Right renal cortex interstitium (tissue), 3 donors: ENCODE measurements at regions not wholly inside any gene's neighbourhood (a gene's known extent, or its start where the extent isn't known, plus 50 kb on each side); places are given as distances from the start of the nearest gene placed in this dataset.

Source experiments
- DNase-seq, 3 donors: peaks; one replicate each; pipeline ENCODE4 v3.0.0-alpha.2; 2013; ENCODE audit warnings: low read depth in 3 of 3, low spot score in 2 of 3

DNA sequence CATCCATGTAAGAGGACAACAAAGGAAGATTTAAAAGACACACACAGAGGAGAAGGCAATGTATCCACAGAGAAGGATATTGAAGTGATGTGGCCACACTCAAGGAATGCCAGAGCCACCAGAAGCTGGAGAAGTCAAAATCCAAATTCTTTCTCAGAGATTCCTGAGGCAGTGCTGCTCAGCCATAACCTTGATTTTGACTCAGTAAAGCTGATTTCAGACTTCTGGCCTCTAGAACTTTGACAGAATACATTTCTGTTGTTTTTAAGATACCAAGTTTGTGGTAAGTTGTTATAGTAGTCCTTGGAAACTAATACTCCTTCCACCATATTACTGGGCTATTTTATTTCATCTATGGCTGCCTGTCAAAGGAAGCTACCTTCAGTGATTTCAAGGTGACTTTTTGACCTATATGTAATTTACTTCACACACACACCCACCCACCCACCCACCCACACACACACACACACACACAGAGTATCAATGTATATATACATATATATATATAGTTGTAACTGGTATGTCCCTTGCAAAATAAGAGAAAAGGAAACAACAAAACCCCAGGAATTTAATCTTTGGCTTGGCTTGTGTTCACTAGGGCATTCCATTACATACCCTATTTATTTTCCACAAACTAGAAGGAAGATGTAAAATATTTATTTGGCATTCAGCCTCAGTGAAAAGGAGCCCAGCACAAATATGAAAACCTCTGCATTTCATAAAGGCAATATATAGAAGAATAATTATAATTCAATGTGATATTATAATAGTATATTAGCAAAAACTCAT is 142.1 kb upstream of the PTGFR start:
- no peak for DNase-seq

DNA sequence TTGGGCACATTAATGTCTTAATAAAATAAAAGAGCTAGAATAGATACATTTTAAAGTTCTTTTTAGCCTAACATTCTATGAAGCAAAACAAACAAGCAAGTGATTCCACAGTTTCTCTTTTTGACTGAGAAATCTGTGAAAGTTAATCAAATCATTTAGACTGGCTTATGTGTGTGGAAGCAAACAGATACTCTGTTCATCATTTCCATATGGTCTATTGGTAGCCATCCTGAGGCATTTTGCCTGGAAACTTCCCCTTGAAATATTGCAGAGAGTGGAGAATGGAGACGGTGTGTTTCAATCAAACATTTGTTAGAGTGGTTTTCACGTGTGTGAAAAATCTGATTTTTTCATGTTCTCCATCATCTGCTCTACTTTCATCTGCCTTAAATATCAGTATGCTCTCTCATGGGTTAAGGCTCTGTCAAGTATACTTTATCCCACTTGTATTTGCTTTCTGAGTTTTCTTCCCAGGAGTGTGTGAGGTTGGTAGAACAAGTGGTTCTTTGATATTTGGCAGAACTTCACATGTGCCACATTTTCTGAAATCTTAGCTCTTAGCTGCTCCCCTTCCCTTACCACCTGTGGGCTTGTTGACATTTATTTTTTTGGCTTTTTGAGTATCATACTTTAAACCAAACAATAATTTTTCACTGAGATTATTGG is 139.1 kb upstream of the PTGFR start:
- DNase-seq = no peak

DNA sequence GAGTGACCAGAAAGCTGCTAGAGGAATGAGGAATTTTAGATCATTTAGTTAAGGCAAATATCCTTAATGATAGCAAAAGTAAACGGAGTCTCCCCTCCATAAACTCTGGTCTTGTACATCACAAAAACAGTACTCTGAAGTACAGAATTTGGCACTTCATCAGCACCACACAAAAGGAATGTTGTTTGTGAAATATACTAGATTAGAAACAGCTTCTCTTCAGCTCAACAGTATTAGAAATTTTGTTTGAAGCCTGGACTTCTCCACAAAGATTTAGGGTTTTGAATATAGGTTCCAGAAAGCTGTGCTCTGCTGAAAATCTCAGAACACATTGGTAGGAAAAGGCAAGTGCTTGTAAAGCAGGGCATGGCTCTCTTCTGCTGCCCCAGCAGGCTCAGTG is 135.1 kb upstream of the PTGFR start:
- DNase-seq = no peak

DNA sequence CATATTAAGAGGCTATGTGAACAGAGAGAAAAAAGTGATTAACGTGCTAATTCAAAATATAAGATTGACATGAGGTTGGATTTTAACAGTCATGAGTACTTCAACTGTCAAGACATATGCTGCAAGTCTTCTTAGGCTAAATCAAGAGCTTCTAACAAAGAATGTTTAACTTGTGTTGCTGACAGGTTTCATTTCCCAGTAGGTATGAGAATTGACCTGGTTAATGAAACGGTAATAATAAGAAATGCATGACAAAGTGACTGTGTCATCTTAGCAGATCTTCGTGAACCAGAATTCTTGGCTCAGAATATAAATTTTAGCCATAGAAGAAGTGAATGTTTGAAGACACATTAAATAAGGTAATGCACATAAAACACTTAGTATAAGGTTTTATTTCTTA is 132.6 kb upstream of the PTGFR start:
- no peak for DNase-seq

DNA sequence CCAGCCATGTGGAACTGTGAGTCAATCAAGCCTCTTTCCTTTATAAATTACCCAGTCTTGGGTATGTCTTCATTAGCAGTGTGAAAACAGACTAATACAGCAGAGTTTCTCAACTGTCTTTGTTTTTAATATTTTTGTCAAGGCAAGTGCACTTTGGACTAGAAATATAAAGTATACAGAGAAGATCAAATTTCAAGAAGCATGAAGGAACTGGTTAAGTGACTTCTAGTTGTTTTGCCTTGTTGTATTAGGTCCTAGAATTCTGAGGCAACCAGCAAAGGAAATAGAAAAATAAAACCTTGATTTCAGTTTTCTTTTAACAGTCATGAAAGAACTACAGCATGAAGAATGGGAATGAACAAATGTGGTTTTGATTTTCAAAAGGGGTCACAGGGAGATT is 131.1 kb upstream of the PTGFR start:
- no peak for DNase-seq

DNA sequence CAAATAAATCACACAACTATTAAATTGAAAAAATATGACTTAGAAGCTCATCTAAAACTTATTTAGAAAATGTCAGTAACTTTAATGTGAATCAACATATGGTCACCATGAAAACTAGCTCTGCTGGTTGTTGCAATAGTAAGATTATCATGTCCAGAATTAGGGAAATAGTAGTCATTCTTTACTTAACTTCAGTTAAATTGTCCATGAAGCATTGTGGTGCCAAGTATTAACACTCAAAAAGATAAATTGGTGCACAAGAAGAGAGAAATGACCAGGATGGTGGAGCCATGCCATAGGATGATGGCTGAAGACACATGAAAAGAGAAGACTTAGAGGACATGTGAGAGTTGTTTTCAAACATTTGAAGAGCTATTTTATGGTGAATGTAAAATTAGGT is 130.2 kb upstream of the PTGFR start:
- DNase-seq = no peak

DNA sequence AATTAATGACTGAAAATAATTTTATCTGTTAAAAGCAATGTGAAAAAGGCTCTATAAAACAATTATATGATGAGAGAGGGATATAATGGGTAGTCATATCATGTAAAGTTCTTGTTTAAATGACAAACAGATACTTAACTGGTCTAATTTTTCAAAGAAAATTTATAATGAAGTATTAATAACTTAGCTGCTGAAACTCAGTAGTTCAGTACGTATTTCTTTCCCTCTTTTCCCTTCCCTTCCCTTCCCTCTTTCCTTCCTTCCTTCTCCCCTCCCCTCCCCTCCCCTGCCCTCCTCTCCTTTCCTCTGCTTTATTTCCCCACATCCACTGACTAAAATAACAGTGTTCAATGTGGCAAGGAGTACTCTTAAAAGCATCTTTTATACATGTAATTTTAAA is 123.1 kb upstream of the PTGFR start:
- no peak for DNase-seq

DNA sequence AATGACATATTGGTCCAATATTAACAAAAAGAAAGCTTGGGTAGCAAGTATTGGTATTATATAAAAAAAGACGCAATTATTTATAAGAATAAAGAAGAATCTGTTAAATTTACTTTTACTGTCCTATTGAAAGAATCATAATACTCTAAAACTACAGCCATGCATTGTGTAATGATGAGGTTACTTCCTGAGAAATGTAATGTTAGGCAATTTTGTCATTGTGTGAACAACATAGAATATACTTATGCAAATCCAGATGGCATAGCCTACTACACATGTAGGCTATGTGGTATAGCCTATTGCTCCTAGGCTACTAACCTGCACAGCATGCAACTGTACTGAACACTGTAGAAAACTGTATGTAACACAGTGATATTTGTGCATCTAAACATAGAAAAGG is 121.2 kb upstream of the PTGFR start:
- no peak for DNase-seq

DNA sequence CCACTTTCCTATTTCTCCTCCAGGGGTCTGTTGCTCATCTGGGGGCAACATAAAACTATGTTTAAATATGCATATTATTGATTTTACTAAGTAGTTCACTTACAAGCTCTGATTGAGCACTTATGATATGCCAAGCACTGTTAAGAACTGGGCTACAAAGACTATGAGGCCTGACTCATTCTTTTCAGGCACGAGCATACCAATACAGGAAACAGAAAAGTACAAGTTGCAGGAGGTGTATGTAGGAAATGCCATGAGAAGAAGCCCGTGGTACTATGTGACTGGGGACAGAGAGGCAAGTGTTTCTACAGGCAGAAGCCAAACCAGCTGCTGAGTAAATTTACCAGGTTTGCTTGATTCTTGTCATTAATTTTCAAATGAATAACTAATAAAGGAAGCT is 120.4 kb upstream of the PTGFR start:
- no peak for DNase-seq

DNA sequence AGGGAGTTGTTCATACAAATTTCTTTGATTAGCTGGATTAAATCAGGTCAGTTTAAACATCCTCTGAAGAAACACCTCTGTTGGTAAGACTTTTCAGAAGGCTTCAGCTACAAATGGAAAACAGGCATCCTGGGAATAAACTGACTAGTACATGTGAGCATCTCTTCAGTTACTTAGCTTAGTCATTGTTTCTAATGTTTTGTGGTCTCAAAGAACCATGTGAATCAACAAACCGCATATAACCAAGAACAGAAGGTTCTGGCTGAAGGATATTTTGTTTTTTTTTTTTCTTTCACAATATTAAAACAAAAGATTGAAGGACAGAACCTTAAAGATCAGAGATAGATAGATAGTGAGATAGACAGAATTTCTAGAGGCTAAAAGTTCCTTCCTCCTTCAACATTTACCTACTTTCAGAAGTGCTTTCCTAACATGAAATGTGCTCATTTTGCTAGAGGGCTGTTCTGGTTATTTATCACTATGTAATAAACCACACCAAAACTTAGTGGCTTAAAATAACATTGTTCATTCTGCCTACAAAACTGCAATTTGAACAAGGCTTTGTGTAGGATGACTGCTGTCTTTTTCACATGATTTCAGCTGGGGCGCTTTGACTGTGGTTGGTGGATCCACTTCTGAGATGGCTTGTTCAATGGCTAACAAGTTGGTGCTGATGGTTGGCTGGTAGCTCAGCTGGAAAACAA is 119.8 kb upstream of the PTGFR start:
- DNase-seq = no peak

DNA sequence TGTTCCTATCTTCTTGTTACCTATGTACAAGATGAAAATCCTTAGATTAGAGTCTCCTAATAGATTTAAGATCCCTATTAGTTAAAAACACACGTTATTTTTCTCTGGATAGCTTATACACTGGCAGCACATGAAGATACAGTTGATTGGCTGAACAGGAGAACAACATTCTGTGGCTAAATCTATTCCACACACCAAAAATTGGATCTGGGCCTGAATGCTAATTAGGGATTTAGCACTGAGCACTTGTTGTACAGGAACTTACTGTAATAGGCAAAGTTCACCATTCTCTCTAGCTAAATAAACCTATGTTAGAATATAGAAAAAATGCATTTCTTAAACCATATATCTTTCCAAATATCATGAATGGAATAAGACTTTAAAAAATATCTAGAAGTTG is 117.1 kb upstream of the PTGFR start:
- DNase-seq = no peak

DNA sequence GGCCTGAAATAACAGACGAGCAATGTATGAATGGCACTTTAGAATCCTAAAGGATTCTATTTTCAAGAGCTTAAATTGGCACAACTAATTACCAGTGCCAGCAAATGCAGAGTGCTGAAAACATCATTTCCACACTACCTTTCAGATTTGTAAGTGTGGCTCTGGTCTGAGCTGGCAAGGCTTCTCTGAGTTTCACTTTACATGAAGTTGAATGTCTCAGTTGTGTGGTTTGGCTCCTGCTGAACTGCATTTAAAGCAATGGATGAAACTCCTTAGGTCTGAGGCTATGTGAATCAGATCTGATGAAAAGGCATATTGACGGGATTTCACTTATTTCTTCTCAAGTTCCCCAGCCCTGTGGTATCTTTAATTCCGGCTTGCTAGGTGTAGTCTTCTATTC is 114.8 kb upstream of the PTGFR start:
- no peak for DNase-seq

DNA sequence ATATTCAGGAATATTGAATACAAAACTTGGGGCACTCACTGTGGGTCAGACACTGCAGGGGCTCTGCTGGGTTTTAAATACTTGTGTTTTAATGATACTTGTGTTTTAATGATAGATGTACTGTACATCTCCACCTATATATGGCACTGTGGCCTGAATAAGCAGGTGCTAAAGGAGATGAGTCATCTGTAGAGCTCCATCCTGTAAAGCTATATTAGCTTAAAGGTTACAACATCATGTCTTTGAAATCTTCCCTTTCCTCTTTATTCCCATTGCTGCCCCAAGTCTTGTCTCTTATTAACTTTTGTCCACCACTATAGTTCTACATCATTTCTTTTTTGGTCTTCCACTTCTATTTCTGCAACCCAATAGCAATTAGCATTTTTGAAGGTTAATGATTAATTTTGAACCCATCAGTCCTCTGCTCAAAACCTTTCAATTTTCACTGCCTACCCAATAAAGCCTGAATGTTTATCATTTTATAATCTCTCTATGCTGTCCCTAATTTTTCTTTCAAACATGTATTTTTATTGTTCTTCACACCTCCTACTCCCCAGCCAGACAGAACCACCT is 113.3 kb upstream of the PTGFR start:
- no peak for DNase-seq

DNA sequence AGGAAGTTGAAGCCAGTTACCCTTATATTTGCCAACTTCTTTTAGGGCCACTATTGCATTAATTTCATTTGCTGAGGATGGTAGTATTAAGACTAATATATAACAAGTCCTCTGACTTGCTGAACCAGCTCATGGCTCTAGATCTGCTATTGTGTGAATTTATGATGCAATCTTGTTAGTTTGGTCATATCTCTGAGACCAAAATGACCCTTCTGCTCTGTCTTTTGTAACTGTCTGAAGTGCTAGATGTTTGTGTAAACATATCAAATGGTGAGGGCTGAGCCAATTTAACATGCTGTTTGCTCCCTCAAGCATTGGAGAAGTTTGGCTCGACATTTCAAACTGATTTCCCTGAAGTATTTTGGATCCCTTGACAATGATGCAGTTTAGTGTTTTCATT is 106.9 kb upstream of the PTGFR start:
- no peak for DNase-seq

DNA sequence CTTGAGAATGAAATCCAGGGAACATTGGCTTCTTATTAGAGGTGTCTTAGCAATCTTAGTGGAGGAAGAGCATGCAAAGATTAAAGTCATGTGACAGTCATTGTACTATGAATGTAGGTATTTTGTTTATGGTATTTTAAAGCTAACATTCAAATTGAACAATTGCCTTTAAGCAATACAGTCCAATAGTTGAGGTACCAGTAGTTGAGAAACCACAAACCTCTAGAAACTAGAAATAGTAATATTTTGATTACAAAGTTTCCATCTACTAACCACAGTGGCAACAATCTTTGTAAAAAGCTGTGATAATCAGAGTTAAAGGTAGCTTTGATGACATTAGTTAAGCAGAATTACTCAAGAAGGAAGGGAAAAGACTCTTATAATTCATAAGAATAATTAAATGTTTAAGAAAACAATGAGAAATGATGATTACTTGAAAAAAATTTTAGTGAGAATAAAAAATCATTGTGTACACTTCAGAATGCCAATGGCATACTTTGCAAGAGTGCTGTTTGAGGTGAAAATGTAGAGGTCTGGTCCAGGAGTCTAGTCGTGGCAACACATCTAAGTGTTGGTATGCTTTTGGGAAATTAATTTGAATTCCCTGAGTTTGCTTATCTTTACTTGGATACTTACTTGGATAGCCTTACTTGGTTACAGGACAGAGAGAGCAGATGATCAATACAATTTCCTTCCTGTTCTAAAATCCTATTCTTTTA is 104.9 kb upstream of the PTGFR start:
- DNase-seq = no peak

DNA sequence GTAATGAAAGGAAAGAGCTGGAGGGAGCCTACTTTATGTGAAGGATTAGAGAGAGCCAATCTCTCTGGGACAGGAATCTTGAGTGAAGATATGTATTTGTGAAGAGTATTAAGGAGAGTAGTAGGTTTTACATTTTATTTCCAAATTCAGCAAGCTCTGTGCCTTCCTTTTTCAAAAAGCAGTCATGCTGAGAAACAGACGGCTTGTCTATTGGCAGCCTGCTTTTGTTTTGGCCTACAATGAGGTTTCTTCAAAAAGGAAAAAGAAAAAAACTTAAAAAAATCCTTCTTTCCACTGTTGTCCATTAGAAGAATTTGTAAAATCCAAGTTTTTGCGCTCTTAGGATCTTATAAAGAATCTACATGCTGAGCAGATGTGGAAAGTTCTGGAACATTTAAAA is 103.6 kb upstream of the PTGFR start:
- no peak for DNase-seq

DNA sequence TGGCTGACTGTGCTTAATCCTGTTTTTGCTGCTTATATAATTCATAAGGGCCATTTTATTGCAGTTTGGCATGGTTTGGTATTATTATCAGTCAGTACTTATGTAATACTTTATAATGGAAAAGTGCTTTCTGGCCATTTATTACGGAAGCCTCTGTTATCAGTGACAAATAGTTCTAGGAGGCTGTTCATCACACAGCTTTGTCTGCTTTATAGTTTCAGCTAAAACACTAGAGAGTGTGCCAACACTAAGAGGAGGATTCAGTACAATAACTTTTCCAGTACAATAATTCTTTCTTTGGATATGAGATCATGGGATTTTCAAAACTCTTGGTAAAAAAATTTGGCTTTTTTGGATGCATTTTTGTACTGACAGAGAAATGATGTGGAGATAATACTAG is 102.9 kb upstream of the PTGFR start:
- no peak for DNase-seq

DNA sequence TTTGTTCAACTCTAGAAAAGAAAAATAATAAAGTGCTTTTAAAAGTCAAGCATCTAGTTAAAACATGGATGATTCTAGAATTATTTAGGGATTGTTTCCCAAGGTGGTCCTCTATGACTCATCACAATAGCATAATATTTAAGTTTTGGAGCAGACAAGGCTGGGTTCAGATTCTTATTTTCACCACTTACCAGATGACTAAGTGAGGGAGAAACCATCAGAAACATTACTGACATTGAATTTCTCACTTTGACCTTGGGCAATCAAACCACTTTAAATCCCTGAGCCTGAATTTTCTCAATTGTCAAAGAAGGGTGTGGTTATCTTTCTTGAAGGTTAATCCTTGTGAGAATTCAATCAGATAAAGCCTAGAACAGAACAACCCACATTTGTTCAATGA is 102.5 kb upstream of the PTGFR start:
- no peak for DNase-seq

DNA sequence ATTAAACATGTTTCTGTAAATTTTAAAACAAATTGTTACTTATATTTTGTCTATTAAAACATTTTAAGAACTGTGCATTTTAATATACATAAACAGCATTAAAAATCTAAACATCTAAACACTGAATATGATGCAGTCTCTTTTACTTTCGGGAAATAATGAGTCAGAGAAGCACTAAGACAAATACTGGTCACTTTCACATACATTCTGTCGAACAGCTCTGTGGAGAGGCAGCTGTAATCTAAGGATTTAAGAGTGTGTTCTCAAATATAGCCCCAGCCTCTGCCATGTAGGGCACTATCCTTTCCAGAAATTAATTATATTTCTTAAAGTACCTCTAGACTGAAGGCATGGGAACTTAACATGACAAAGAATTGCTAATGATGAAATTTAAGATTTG is 89.6 kb upstream of the PTGFR start:
- no peak for DNase-seq

DNA sequence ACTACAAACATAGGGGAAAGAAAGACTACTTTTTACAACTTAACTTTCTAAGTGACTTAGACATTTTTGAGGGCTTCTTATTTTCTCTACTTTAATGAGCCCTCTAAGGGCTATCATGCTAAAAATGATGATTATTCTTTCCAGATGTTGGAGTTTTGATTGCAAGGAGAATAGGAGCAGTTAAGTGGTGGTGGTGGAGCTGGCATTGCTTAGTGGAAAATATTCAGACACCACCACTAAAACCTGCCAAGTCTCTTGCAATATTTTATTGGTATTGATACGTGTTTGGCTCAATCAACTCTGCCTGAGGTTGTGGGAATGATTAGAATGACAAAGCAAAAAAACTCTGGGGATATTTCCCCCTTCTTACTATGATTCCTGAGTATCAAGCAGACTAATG is 82.6 kb upstream of the PTGFR start:
- DNase-seq = no peak

DNA sequence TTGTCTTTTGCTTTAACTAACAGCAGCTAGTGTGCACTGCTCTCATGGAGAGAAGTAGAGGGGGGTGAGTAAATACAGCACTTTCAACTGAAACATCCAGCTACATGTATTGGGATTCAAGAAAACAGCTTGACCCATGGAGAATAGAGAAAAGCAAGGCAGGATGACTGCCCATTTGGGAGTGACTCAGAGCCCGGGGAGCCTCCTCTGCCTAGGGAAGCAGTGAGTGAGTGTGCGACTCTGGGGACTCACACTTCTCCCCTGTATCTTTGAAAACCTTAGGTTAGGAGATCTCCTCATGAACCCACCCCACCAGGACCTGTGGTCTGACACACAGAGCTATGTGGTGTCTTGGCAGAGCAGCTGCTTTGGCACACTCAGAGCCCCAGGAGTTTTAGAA is 82.0 kb upstream of the PTGFR start:
- no peak for DNase-seq
